Thymus (tissue), 11 donors: ENCODE measurements at regions not wholly inside any gene's neighbourhood (a gene's known extent, or its start where the extent isn't known, plus 50 kb on each side); places are given as distances from the start of the nearest gene placed in this dataset.

Source experiments
- DNase-seq, 9 donors: peaks; one replicate each; pipeline ENCODE4 v3.0.0-alpha.2; 2013; ENCODE audit warnings: low spot score in 9 of 9, low read depth in 6 of 9, missing footprints in 1 of 9
- H3K27ac ChIP-seq, 2 donors: one replicate each; pipeline ENCODE4 v1.5.1; 2013; ENCODE audit warnings: control low read depth in 1 of 2, low read depth in 1 of 2, low read length in 1 of 2, mild to moderate bottlenecking in 1 of 2, moderate library complexity in 1 of 2
- H3K27me3 ChIP-seq, 2 donors: one replicate each; pipeline ENCODE4 v1.5.1; 2013; ENCODE audit warnings: low read length in 1 of 2; ENCODE audit not compliant: control insufficient read depth in 2 of 2, insufficient read depth in 1 of 2
- H3K36me3 ChIP-seq, 2 donors: one replicate each; pipeline ENCODE4 v1.5.1; 2013; ENCODE audit warnings: low read length in 1 of 2, mild to moderate bottlenecking in 1 of 2, moderate library complexity in 1 of 2; ENCODE audit not compliant: control insufficient read depth in 2 of 2, insufficient read depth in 2 of 2
- H3K4me1 ChIP-seq, 2 donors: one replicate each; pipeline ENCODE4 v1.5.1; 2013; ENCODE audit warnings: low read length in 2 of 2; ENCODE audit not compliant: control insufficient read depth in 2 of 2, insufficient read depth in 2 of 2
- H3K4me3 ChIP-seq, 2 donors: one replicate each; pipeline ENCODE4 v1.5.1; 2013; ENCODE audit warnings: low read length in 2 of 2, control low read depth in 1 of 2, mild to moderate bottlenecking in 1 of 2
- H3K9me3 ChIP-seq, 2 donors: one replicate each; pipeline ENCODE4 v1.5.1; 2013; ENCODE audit warnings: low read length in 1 of 2, mild to moderate bottlenecking in 1 of 2; ENCODE audit not compliant: control insufficient read depth in 2 of 2, insufficient read depth in 1 of 2
- WGBS: extraction: QIAGEN DNeasy Blood & Tissue Kit; methylation state at CpG from one replicate; pipeline ENCODE4 v1.1.7; 2013; 5-methylcytosine and 5-hydroxymethylcytosine counted together
- donor health status: healthy.

- Histone ChIP-seq H3K4me3 (no peak overlapping the region), H3K9me3 (no peaks in the 10 kb centered on the region), H3K27ac (no peak overlapping the region), H3K27me3 (no peaks in the 10 kb centered on the region), H3K36me3 (no peaks in the 10 kb centered on the region), H3K4me1 (no peaks in the 10 kb centered on the region)
- no peak for DNase-seq
- WGBS, result 84% methylated on average over 3 of the region's 3 CpGs
Observed at GRCh38 chr16:51402785-51403184, 251.7 kb upstream of the SALL1 start.

- H3K27ac ChIP-seq, result no peak overlapping the region
- WGBS, result 93% methylated on average over 1 of the region's 1 CpG
- H3K9me3 ChIP-seq, result no peaks in the 10 kb centered on the region
- H3K36me3 ChIP-seq, result no peaks in the 10 kb centered on the region
- H3K4me1 ChIP-seq, result no peaks in the 10 kb centered on the region
- H3K4me3 ChIP-seq, result no peak overlapping the region
- H3K27me3 ChIP-seq, result no peaks in the 10 kb centered on the region
- DNase-seq, result no peak
Observed at GRCh38 chr16:51402298-51402697, 251.2 kb upstream of the SALL1 start.

GRCh38 chr16:51401673-51402072 is 250.6 kb upstream of the SALL1 start:
- no peak overlapping the region for H3K4me3 ChIP-seq
- WGBS, result 96% methylated on average over 2 of the region's 2 CpGs
- no peaks in the 10 kb centered on the region for H3K4me1 ChIP-seq
- no peaks in the 10 kb centered on the region for H3K27me3 ChIP-seq
- H3K9me3 ChIP-seq, result no peaks in the 10 kb centered on the region
- DNase-seq, result no peak
- H3K27ac ChIP-seq, result no peak overlapping the region
- no peaks in the 10 kb centered on the region for H3K36me3 ChIP-seq

- no peak overlapping the region for H3K4me3 ChIP-seq
- DNase-seq, result no peak
- no peaks in the 10 kb centered on the region for H3K4me1 ChIP-seq
- no peaks in the 10 kb centered on the region for H3K36me3 ChIP-seq
- WGBS, result 83% methylated on average over 5 of the region's 5 CpGs
- H3K9me3 ChIP-seq, result no peaks in the 10 kb centered on the region
- no peaks in the 10 kb centered on the region for H3K27me3 ChIP-seq
- no peak overlapping the region for H3K27ac ChIP-seq
Observed at GRCh38 chr16:51399908-51400670, 249.0 kb upstream of the SALL1 start.

GRCh38 chr16:51394421-51394820 is 243.4 kb upstream of the SALL1 start:
- no peak overlapping the region for H3K4me3 ChIP-seq
- no peaks in the 10 kb centered on the region for H3K9me3 ChIP-seq
- H3K27me3 ChIP-seq, result no peaks in the 10 kb centered on the region
- DNase-seq, result no peak
- H3K27ac ChIP-seq, result no peak overlapping the region
- no peaks in the 10 kb centered on the region for H3K36me3 ChIP-seq
- no peaks in the 10 kb centered on the region for H3K4me1 ChIP-seq

- WGBS, result 96% methylated on average over 2 of the region's 2 CpGs
- Histone ChIP-seq H3K9me3 (no peaks in the 10 kb centered on the region), H3K27ac (no peak overlapping the region), H3K36me3 (no peaks in the 10 kb centered on the region), H3K27me3 (no peaks in the 10 kb centered on the region), H3K4me1 (no peaks in the 10 kb centered on the region), H3K4me3 (no peak overlapping the region)
- no peak for DNase-seq
Observed at GRCh38 chr16:51393381-51394005, 242.4 kb upstream of the SALL1 start.

GRCh38 chr16:51392521-51393187 is 241.6 kb upstream of the SALL1 start:
- no peak overlapping the region for H3K4me3 ChIP-seq
- no peaks in the 10 kb centered on the region for H3K4me1 ChIP-seq
- H3K27me3 ChIP-seq, result no peaks in the 10 kb centered on the region
- H3K9me3 ChIP-seq, result no peaks in the 10 kb centered on the region
- no peak for DNase-seq
- WGBS, result 56% methylated on average over 16 of the region's 16 CpGs
- H3K27ac ChIP-seq, result no peak overlapping the region
- H3K36me3 ChIP-seq, result no peaks in the 10 kb centered on the region

- DNase-seq, result no peak
- H3K4me1 ChIP-seq, result no peaks in the 10 kb centered on the region
- H3K27ac ChIP-seq, result no peak overlapping the region
- H3K4me3 ChIP-seq, result no peak overlapping the region
- H3K9me3 ChIP-seq, result no peaks in the 10 kb centered on the region
- WGBS, result 43% methylated on average over 19 of the region's 19 CpGs
- no peaks in the 10 kb centered on the region for H3K27me3 ChIP-seq
- H3K36me3 ChIP-seq, result no peaks in the 10 kb centered on the region
Observed at GRCh38 chr16:51391798-51392511, 240.9 kb upstream of the SALL1 start.

- H3K9me3 ChIP-seq, result no peaks in the 10 kb centered on the region
- no peaks in the 10 kb centered on the region for H3K4me1 ChIP-seq
- DNase-seq, result no peak
- H3K27me3 ChIP-seq, result no peaks in the 10 kb centered on the region
- no peak overlapping the region for H3K4me3 ChIP-seq
- 67% methylated on average over 3 of the region's 3 CpGs for WGBS
- H3K36me3 ChIP-seq, result no peaks in the 10 kb centered on the region
- H3K27ac ChIP-seq, result no peak overlapping the region
Observed at GRCh38 chr16:51390877-51391276, 239.8 kb upstream of the SALL1 start.
